GM06990 (cell line): ENCODE measurements at regions not wholly inside any gene's neighbourhood (a gene's known extent, or its start where the extent isn't known, plus 50 kb on each side); places are given as distances from the start of the nearest gene placed in this dataset.
A peak's percentile ranks its signal among the peaks of the same experiment; 100 is the strongest.

Experiments
- DNase-seq: peaks from one replicate; pipeline ENCODE4 v3.0.0-alpha.2; 2011; ENCODE audit not compliant: insufficient read length; ENCODE audit errors: extremely low read depth
- H3K27me3 ChIP-seq: replicated peaks from 2 replicates; pipeline ENCODE4 v1.6.0; 2011; ENCODE audit warnings: low read length; ENCODE audit not compliant: control insufficient read depth, insufficient read depth
- H3K36me3 ChIP-seq: 2 replicates; pipeline ENCODE4 v1.5.1; 2011; ENCODE audit warnings: low read length; ENCODE audit not compliant: control insufficient read depth, insufficient read depth
- H3K4me3 ChIP-seq: replicated peaks from 2 replicates; pipeline ENCODE4 v1.5.1; 2011; ENCODE audit warnings: low read depth, mild to moderate bottlenecking, control low read depth, low read length
- TF ChIP-seq, protein P1 (sequence below): IDR thresholded peaks from 2 replicates; pipeline ENCODE4 v1.5.1; 2011; ENCODE audit warnings: low read length, control low read depth, mild to moderate bottlenecking, inconsistent platforms; ENCODE audit not compliant: insufficient read depth, poor library complexity, severe bottlenecking

DNA sequence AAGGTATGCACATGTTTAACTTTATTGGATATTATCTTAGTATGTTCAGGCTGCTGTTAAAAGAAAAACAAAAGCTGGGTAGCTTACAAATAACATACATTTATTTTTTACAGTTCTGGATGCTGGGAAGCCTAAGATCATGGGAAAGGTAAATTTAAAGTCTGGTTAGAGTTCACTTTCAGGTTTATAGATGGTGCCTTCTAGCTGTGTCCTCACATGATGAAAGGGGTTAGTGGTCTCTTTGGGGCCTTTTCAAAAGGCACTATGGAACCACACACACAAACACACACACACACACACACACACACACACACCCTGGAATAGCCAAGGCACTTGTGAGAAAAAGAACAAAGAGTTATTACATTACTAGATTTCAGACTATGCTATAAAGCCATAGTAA lies 805.8 kb upstream of the GJE1 start:
- TF ChIP-seq, protein P1, sequence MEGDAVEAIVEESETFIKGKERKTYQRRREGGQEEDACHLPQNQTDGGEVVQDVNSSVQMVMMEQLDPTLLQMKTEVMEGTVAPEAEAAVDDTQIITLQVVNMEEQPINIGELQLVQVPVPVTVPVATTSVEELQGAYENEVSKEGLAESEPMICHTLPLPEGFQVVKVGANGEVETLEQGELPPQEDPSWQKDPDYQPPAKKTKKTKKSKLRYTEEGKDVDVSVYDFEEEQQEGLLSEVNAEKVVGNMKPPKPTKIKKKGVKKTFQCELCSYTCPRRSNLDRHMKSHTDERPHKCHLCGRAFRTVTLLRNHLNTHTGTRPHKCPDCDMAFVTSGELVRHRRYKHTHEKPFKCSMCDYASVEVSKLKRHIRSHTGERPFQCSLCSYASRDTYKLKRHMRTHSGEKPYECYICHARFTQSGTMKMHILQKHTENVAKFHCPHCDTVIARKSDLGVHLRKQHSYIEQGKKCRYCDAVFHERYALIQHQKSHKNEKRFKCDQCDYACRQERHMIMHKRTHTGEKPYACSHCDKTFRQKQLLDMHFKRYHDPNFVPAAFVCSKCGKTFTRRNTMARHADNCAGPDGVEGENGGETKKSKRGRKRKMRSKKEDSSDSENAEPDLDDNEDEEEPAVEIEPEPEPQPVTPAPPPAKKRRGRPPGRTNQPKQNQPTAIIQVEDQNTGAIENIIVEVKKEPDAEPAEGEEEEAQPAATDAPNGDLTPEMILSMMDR, result no peak
- no peak overlapping the region for H3K4me3 ChIP-seq
- no peaks in the 10 kb centered on the region for H3K27me3 ChIP-seq
- H3K36me3 ChIP-seq, result no peaks in the 10 kb centered on the region
- DNase-seq, result no peak

DNA sequence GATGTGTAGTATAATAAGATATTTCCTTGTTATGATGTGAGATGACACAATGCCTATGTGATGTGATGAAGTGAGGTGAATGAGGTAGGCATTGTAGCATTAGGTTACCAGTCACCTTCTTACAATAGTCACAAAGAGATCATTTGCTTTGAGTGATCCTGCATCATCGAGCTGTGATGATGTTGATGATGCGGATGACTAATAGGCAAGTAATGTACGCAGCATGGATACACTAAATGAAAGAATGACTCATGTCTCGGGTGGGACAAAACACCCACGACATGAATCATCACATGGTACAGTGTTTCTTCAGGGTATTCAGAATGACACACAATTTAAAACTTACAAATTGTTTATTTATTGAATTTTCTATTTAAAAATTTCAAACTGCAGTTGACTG lies 806.3 kb upstream of the GJE1 start:
- no peak for DNase-seq
- Histone ChIP-seq H3K4me3 (no peak overlapping the region), H3K36me3 (no peaks in the 10 kb centered on the region), H3K27me3 (no peaks in the 10 kb centered on the region)
- TF ChIP-seq, protein P1, result no peak

DNA sequence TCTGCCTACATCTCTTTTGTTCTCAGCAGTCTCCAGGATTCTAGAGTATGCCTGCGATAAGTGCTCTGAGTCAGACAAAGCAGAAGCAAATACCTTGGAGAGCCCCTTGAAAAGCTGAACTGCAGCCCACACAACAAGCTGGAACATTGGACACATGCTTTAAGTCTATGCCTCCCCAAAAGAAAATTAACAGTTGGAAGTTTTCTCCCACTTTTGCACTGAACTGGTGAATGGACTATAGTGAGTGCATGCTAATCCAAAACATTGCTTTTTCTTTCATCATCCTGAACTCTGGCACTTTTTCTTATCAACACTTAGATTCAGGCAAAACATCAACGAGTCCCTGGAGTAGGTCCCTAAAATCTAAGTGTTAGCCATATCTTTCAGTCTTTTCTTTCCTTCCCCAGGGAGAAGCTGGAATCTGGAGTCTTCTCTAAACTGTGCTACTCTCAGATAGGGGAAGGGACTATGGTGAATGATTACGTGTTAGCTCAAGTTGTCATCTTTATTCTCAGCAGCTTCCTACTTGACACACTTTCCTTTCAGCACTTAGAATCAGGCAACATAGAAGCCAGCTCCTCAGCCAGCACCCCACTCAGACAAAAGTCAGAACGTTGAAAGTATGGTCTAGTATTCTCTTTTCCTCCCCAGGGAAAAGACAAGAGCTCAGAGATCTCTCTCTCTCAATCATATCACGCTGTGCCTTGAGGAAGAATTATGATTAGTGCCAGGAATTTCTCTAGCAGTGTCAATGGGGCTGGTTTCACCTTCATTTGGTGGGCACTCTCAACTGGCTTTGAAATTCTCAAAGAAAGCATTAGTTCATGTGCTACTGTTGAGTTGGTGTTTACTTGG lies 811.0 kb upstream of the GJE1 start:
- H3K4me3 ChIP-seq, result no peak overlapping the region
- no peaks in the 10 kb centered on the region for H3K27me3 ChIP-seq
- H3K36me3 ChIP-seq, result no peaks in the 10 kb centered on the region
- TF ChIP-seq, protein P1, result no peak
- DNase-seq, result no peak

DNA sequence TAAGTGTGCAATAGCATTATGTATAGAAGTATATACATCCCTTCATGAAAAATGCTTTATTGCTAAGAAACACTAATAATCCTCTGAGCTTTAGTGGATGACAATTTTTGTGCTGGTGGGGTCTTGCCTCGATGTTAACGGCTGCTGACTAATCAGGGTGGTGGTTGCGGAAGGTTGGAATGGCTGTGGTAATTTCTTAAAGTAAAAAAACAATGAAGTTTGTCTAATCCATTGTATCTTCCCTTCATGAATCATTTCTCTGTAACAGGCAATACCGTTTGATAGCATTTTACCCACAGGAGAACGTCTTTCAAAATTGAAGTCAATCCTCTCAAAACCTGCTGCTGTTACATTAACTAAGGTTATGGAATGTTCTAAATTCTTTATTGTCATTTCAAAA lies 816.5 kb upstream of the GJE1 start:
- DNase-seq, result no peak
- TF ChIP-seq, protein P1, result no peak
- no peaks in the 10 kb centered on the region for H3K27me3 ChIP-seq

DNA sequence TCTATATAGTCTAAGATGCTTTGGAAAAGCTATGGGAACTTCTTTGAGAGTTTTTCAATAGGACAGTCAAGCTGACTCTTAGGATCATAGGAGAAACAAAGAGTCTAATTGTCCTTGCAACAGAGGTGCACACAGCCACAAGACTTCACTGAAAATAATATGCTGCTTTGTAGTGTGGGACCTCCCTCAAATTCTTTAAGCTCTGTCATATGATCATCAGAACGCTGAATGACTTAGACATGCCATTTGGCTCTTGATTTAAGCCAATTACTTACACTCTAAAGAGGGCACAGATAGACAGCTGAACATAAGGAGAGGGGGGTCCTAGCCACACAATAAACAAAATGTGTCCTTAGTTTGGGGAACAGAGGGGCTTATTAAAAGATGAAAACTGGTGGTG lies 818.7 kb upstream of the GJE1 start:
- Histone ChIP-seq H3K36me3 (no peaks in the 10 kb centered on the region), H3K4me3 (no peak overlapping the region), H3K27me3 (no peaks in the 10 kb centered on the region)
- no peak for DNase-seq
- TF ChIP-seq, protein P1, result no peak

More for the DNA sequence above, 816.5 kb upstream of the GJE1 start:
- Histone ChIP-seq H3K4me3 (no peak overlapping the region), H3K36me3 (no peaks in the 10 kb centered on the region)

DNA sequence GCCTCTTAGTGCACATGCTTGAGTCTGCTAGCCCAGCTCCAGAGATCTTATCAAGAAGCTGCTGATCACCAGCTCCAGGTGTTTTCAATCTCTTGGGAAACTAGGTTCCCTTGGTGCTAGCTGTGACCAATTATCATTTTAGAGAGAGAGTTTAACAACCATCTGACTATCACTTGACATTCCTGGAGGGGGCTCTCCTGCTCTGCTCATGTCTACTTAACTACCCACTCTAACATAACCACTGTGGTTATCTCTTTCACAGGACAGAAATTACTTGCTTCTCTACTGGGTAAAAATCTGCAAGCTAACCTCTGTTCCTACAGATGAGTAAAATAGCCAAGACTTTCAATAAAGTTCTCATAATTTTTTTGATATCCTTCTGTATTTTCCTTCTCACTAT lies 823.4 kb upstream of the GJE1 start:
- DNase-seq, result no peak
- Histone ChIP-seq H3K36me3 (no peaks in the 10 kb centered on the region), H3K27me3 (no peaks in the 10 kb centered on the region), H3K4me3 (no peak overlapping the region)
- TF ChIP-seq, protein P1, result peak; percentile 7
